HepG2 (cell line): ENCODE measurements at regions not wholly inside any gene's neighbourhood (a gene's known extent, or its start where the extent isn't known, plus 50 kb on each side); places are given as distances from the start of the nearest gene placed in this dataset.

ENCODE experiments used
- ETV5 ChIP-seq: IDR thresholded peaks from 2 replicates; pipeline ENCODE4 v1.6.1; 2018; ENCODE audit warnings: missing biosample characterization, missing genetic modification reagents, inconsistent platforms, borderline replicate concordance
- HBP1 ChIP-seq: IDR thresholded peaks from 2 replicates; pipeline ENCODE4 v1.6.1; 2016; ENCODE audit warnings: low read depth, control low read depth
- HOMEZ ChIP-seq: IDR thresholded peaks from 2 replicates; pipeline ENCODE4 v1.6.1; 2016; ENCODE audit warnings: low read depth
- MAF1 ChIP-seq: sonication (generic); formaldehyde crosslinking; IDR thresholded peaks from 2 replicates; pipeline ENCODE4 v1.5.0; 2020; ENCODE audit warnings: missing genetic modification reagents, borderline replicate concordance
- MLX ChIP-seq: IDR thresholded peaks from 2 replicates; pipeline ENCODE4 v1.6.1; 2016
- MXI1 ChIP-seq: IDR thresholded peaks from 3 replicates; pipeline ENCODE4 v1.6.1; 2012; ENCODE audit warnings: low read depth, low read length, inconsistent platforms, borderline replicate concordance
- NBN ChIP-seq: fragments of 450-650 bp; conservative IDR thresholded peaks from 2 replicates; pipeline ENCODE4 v1.6.1; 2017
- NFE2 ChIP-seq: sonication (generic); formaldehyde crosslinking; IDR thresholded peaks from 2 replicates; pipeline ENCODE4 v1.4.0; 2020; ENCODE audit warnings: missing genetic modification reagents
- PATZ1 ChIP-seq: sonication (generic); formaldehyde crosslinking; IDR thresholded peaks from 2 replicates; pipeline ENCODE4 v1.4.0; 2020; ENCODE audit warnings: missing genetic modification reagents
- REXO4 ChIP-seq: sonication (generic); formaldehyde crosslinking; IDR thresholded peaks from 2 replicates; pipeline ENCODE4 v1.8.0; 2022; ENCODE audit warnings: missing genetic modification reagents, mild to moderate bottlenecking, borderline replicate concordance
- SYNCRIP ChIP-seq: fragments of 200-400 bp; formaldehyde crosslinking; IDR thresholded peaks from 2 replicates; pipeline ENCODE4 v1.6.1; 2018; ENCODE audit warnings: mild to moderate bottlenecking, low read depth, low read length; ENCODE audit not compliant: insufficient read depth
- TOPORS ChIP-seq: sonication (generic); formaldehyde crosslinking; IDR thresholded peaks from 2 replicates; pipeline ENCODE4 v1.8.0; 2023; ENCODE audit warnings: mild to moderate bottlenecking, missing genetic modification reagents
- TRAFD1 ChIP-seq: sonication (generic); formaldehyde crosslinking; IDR thresholded peaks from 2 replicates; pipeline ENCODE4 v1.5.1; 2020; ENCODE audit warnings: missing genetic modification reagents, mild to moderate bottlenecking, borderline replicate concordance
- U2AF1 ChIP-seq: fragments of 200-400 bp; formaldehyde crosslinking; optimal IDR thresholded peaks from 2 replicates; pipeline ENCODE3; 2017; ENCODE audit warnings: mild to moderate bottlenecking, low read depth, low read length
- ZBTB46 ChIP-seq: sonication (generic); formaldehyde crosslinking; IDR thresholded peaks from 2 replicates; pipeline ENCODE4 v1.4.0; 2020; ENCODE audit warnings: mild to moderate bottlenecking, missing genetic modification reagents, borderline replicate concordance
- ZFP36L1 ChIP-seq: sonication (generic); formaldehyde crosslinking; IDR thresholded peaks from 2 replicates; pipeline ENCODE4 v1.8.0; 2022; ENCODE audit warnings: mild to moderate bottlenecking, missing genetic modification reagents, moderate library complexity
- ZNF124 ChIP-seq: sonication (generic); formaldehyde crosslinking; IDR thresholded peaks from 2 replicates; pipeline ENCODE4 v1.4.0; 2020; ENCODE audit warnings: missing genetic modification reagents
- ZNF547 ChIP-seq: sonication (generic); formaldehyde crosslinking; IDR thresholded peaks from 2 replicates; pipeline ENCODE4 v1.5.1; 2020; ENCODE audit warnings: mild to moderate bottlenecking, missing genetic modification reagents
- ZNF616 ChIP-seq: sonication (generic); formaldehyde crosslinking; IDR thresholded peaks from 2 replicates; pipeline ENCODE4 v1.5.0; 2020; ENCODE audit warnings: low read depth, mild to moderate bottlenecking, missing genetic modification reagents
- ZNF672 ChIP-seq: sonication (generic); formaldehyde crosslinking; IDR thresholded peaks from 2 replicates; pipeline ENCODE4 v1.8.1; 2022; ENCODE audit warnings: missing genetic modification reagents
- ZNF792 ChIP-seq: IDR thresholded peaks from 2 replicates; pipeline ENCODE4 v1.6.1; 2016

- TF ChIP-seq TRAFD1 (CRISPR knock-in tag) (no peak), MXI1 (peak; percentile 38; the same call in 1 of the 3 replicates), MLX (CRISPR knock-in tag) (peak; percentile 66; the same call in 1 of the 2 replicates), REXO4 (no peak), ZFP36L1 (CRISPR knock-in tag) (no peak), ZNF672 (no peak), HOMEZ (0 out of 2 replicates have a peak, but pooled peaks have one; percentile 26), ZNF547 (CRISPR knock-in tag) (0 out of 2 replicates have a peak, but pooled peaks have one; percentile 32), ETV5 (CRISPR knock-in tag) (peak; percentile 19; the same call in 1 of the 2 replicates), HBP1 (no peak), MAF1 (CRISPR knock-in tag) (no peak), ZNF124 (no peak), NBN (no peak), NFE2 (CRISPR knock-in tag) (no peak), ZNF616 (CRISPR knock-in tag) (no peak), SYNCRIP (no peak), TOPORS (no peak), ZNF792 (CRISPR knock-in tag) (0 out of 2 replicates have a peak, but pooled peaks have one; percentile 18), ZBTB46 (CRISPR knock-in tag) (no peak), U2AF1 (no peak), PATZ1 (CRISPR knock-in tag) (peak; percentile 45; the same call in 1 of the 2 replicates)
These were observed 130.8 kb downstream of the FOXI3 start (continued) for GRCh38 chr2:88321449-88322248.
